HG03095 (cell line): ENCODE measurements at regions not wholly inside any gene's neighbourhood (a gene's known extent, or its start where the extent isn't known, plus 50 kb on each side); places are given as distances from the start of the nearest gene placed in this dataset.
"Not testable (repeated sequence)": the region's sequence is repeated elsewhere in the genome, so short reads cannot be mapped to it uniquely, and the experiment has no call there.

Experiments used
- ATAC-seq: cut with Tn5 transposase; IDR thresholded peaks from one replicate; pipeline ENCODE4 v1.9.1; 2021; ENCODE audit warnings: moderate library complexity; ENCODE audit not compliant: unreplicated experiment

- no peak for ATAC-seq
These were observed 462.8 kb upstream of the NFIA start for GRCh38 chr1:60619581-60619980.

- ATAC-seq, result no peak
These were observed 466.7 kb upstream of the NFIA start for GRCh38 chr1:60615666-60616065.

- ATAC-seq, result no peak
These were observed 469.6 kb upstream of the NFIA start for GRCh38 chr1:60612790-60613189.

- ATAC-seq, result not testable (repeated sequence)
These were observed 475.4 kb upstream of the NFIA start for GRCh38 chr1:60606921-60607320.

GRCh38 chr1:60600532-60600931 is 481.8 kb upstream of the NFIA start:
- ATAC-seq, result no peak

- ATAC-seq, result no peak
These were observed 482.8 kb upstream of the NFIA start for GRCh38 chr1:60599574-60599973.

- no peak for ATAC-seq
These were observed 484.1 kb upstream of the NFIA start for GRCh38 chr1:60598041-60598910.

- no peak for ATAC-seq
These were observed 485.3 kb upstream of the NFIA start for GRCh38 chr1:60596791-60597750.

GRCh38 chr1:60591583-60591982 is 490.8 kb upstream of the NFIA start:
- no peak for ATAC-seq

- ATAC-seq, result no peak
These were observed 492.4 kb upstream of the NFIA start for GRCh38 chr1:60589916-60590315.

GRCh38 chr1:60589046-60589748 is 493.2 kb upstream of the NFIA start:
- no peak for ATAC-seq

GRCh38 chr1:60584371-60584770 is 498.0 kb upstream of the NFIA start:
- no peak for ATAC-seq

- no peak for ATAC-seq
These were observed 498.7 kb upstream of the NFIA start for GRCh38 chr1:60583696-60584095.

GRCh38 chr1:60581455-60582220 is 500.7 kb upstream of the NFIA start:
- ATAC-seq, result no peak

- no peak for ATAC-seq
These were observed 503.5 kb upstream of the C1orf87 start for GRCh38 chr1:60577029-60577428.

GRCh38 chr1:60575326-60575977 is 501.9 kb upstream of the C1orf87 start:
- ATAC-seq, result no peak

GRCh38 chr1:60573726-60574409 is 500.3 kb upstream of the C1orf87 start:
- no peak for ATAC-seq

GRCh38 chr1:60573121-60573520 is 499.6 kb upstream of the C1orf87 start:
- no peak for ATAC-seq

GRCh38 chr1:60572378-60572777 is 498.8 kb upstream of the C1orf87 start:
- no peak for ATAC-seq
